Putamen (tissue), 1 donor: ENCODE measurements at regions not wholly inside any gene's neighbourhood (a gene's known extent, or its start where the extent isn't known, plus 50 kb on each side); places are given as distances from the start of the nearest gene placed in this dataset.
"Not testable (repeated sequence)": the region's sequence is repeated elsewhere in the genome, so short reads cannot be mapped to it uniquely, and the experiment has no call there.

Source experiments
- DNase-seq: peaks from one replicate; pipeline ENCODE4 v3.0.0-alpha.2; 2016; ENCODE audit warnings: low spot score

GRCh38 chr6:71603021-71603420 is 283.3 kb upstream of the RIMS1 start:
- no peak for DNase-seq

DNA sequence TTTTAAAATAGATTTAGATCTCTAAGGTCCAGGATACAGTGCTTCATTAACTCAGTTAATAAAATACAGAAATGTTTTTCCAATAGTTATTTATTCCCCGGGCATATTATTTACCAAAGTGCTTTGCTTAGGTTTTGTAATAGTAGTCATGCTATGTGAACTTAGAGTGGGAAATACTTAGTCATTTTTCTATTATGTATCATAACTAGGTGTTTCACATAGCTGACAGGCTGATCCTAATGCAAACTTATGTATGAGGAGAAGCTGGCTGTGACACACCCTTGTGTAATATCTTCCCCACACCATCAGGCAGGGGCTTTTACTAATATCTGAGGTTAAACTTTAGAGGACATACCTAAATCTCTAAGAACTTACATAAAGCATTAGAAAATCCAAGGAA is 277.7 kb upstream of the RIMS1 start:
- DNase-seq: no peak

GRCh38 chr6:71619836-71620235 is 266.5 kb upstream of the RIMS1 start:
- no peak for DNase-seq

GRCh38 chr6:71621918-71622519 is 264.3 kb upstream of the RIMS1 start:
- DNase-seq: no peak

- DNase-seq: no peak
These were observed 244.2 kb upstream of the RIMS1 start for GRCh38 chr6:71642120-71642519.

DNA sequence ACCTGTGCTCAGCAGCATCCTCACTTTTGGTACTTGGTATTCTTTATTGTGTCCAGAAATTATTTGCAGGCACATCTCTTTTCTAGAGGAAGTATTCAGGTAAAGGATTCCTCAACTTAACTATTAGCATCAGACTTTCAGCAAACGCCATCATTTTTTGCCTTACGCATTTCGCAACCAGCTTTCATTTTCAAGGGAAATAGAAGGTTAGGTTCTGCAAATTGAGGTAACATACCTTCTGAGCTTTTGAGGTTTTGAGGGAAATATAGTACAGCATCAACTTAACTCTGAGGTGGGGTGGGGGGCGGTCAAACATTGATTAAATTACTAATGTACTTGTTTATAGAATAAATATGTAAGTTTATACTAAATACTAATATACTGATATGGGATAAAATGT is 243.6 kb upstream of the RIMS1 start:
- no peak for DNase-seq

DNA sequence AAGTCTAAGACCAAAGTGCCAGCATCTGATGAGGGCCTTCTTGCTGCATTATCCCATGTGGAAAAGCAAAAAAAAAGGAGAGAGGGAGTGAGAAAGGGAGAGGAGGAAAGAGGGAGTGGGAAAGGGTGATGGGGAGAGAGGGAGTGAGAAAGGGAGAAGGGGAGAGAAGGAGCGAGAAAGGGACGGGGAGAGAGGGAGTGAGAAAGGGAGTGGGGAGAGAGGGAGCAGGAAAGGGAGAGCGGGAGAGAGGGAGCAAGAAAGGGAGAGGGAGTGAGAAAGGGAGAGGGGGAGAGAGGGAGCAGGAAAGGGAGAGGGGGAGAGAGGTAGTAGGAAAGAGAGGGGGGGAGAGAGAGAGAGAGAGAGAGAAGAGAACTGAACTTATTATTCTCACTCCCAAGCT is 241.1 kb upstream of the RIMS1 start:
- DNase-seq: no peak

GRCh38 chr6:71649915-71650314 is 236.4 kb upstream of the RIMS1 start:
- no peak for DNase-seq

DNA sequence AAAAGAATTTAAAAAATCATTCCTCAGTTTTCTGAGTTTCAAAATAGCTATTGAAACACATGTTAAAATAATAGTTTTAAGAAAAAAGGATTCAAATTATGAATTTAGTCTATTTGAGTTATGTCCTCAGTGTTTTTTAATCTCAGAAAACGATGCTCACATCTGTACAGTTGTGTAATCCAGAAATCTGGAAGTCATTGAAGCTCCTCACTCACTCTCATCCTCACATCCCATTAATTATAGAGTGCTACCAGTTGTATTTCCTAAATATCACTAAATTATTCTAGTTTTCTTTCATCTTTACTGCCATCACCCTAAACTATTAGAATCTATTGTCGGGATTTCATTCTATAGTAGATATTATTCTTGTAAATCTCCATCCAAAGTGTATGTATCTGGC is 234.7 kb upstream of the RIMS1 start:
- DNase-seq: no peak

DNA sequence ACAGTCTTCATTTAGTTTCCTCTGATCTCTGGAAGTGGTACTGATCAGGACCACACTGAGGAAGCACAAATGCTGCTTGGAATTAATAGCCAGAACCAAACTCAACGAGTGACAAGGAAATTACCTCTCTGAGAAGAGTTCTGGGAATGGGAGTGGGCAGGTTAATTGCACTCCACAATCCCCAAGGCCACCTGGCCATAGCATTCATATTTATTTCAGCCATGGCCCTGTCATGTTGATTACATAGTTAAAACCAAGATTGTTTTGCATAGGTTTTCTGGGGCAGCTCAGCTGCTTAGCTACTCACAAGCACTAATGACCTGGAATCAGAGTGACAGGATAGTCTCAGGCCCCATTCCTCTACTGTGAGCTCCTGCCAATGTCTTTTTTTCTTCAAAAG is 230.2 kb upstream of the RIMS1 start:
- no peak for DNase-seq

GRCh38 chr6:71665931-71666330 is 220.4 kb upstream of the RIMS1 start:
- DNase-seq: no peak

DNA sequence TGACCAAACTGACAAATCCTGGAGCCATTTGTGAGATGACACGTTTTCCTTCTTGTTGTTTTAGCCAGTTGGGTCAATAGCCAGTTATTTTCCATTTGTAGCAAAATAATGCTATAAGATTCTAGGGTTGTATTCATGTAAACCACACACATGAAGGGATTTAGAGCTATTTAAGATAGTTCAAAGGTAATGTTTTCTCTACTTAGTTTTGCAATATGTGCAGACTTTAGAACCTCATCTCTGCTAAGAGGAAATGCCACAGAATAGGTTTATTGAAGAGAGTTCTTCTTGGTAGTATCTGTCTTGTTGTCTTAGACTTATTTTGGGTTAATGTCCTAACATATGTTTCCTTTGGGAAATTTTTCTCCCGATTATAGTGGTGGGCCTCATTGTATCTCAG is 213.5 kb upstream of the RIMS1 start:
- DNase-seq: no peak

DNA sequence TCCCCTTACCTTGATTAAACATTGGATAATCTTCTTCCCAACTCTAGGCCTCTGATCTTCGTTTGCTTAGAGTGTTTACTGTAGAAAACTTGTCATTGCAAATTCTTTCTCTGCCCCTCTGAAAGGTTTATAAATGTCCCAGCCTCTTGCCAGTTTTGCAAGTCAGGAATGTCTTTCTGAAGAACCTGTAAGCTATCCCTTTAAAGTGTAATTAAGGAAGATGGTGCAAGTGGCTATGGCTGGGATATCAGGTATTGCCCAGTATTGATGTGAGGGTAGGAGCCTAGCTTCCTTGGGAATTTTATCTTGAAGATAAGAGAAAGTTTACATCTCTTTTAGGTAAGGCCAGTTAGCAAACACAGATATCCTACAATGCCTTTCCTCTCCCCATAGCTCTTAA is 211.0 kb upstream of the RIMS1 start:
- DNase-seq: no peak

DNA sequence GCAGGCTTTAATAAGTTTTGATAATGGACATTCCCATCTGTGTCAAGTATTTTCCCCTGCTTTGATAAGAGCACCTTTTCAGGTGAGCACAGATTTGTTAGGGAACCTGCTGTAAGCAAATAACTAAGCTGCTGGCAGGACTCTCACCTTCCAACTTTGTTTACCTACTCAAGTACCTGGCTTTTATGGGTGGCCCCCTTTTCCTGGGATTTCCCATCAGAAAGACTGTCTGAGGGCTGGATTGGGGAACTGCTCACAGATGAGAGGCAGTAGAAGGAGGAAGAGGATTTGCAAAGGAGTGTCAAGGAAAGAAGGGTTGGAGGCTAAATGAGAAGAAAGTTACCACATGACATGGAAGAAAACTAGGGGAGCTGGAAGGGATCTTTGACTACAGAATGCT is 210.1 kb upstream of the RIMS1 start:
- DNase-seq: no peak

DNA sequence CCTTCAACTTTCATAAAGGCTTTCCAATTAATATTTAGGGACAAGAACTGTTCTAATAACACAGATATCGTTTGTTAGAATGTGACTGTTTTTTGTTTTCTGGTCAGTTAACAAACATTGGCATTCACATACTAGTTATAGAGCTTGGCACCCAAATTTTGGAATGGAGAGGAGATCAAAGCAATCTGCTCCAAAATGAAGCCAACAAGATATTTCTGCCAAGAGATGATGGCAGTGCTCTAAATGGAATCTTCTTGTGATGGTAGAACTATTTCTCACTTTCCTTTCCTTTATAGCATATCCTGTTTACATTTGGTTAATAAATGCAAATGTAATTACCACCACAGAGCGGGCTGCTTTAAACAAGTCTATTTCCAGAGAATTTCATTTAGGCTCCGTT is 208.3 kb upstream of the RIMS1 start:
- DNase-seq: no peak

GRCh38 chr6:71681234-71681867 is 205.0 kb upstream of the RIMS1 start:
- DNase-seq: no peak

- not testable (repeated sequence) for DNase-seq
These were observed 200.2 kb upstream of the RIMS1 start for GRCh38 chr6:71686021-71686677.

DNA sequence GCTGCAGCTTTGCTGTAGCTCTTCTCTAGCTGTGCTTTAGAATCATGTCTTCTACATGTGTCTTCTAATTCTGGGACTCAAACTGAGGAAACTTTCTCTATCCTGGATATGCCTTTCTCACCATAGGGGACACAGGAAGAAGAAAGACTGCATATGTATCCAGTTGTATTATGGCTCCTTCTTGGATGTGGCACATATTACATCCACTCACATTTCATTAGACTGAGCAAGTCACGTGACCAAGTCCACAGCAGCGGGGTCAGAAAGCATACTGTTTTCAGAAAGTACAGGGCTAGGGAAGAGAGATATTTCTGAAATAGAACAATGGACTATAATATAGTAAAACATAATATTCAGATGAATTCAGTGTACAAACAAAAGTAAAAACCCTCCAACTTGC is 187.6 kb upstream of the RIMS1 start:
- DNase-seq: no peak

DNA sequence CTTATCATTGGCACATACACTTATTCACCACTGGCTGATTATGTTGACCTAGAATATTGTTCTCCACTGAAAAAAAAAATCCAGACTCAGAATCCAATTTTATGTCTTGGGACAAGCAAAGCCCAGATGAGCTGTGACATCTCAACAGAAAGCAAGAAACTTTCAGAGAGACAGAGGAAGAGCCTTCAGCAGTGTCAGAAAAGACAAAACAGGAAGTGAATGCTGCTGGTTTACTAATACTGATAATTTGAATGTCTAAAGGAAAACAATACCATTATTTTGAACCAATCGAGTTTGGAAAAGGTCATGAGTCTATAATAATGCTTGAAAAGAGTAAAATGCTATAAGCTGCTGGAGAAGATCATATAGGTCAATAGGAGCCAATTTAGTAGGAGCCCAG is 179.8 kb upstream of the RIMS1 start:
- no peak for DNase-seq

DNA sequence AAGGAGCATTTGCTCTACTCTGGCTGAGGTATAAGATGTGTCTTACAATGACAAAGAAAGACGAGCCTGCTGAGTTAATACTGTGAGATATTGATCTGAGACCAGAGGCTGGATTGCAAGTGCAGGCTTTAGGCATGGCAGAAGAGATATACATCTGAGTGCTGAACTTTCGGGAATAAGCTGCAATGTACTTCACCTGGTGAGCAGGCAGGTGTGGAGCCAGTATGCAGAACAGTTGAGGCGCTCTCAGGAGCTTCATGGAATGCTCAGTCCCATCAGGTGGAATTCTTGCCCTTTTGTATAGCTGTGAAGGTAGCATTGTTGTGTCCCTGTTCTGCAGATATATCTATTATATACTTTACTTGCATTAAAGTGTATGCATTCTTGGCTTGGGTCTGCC is 179.3 kb upstream of the RIMS1 start:
- DNase-seq: no peak

GRCh38 chr6:71720705-71721104 is 165.6 kb upstream of the RIMS1 start:
- no peak for DNase-seq

DNA sequence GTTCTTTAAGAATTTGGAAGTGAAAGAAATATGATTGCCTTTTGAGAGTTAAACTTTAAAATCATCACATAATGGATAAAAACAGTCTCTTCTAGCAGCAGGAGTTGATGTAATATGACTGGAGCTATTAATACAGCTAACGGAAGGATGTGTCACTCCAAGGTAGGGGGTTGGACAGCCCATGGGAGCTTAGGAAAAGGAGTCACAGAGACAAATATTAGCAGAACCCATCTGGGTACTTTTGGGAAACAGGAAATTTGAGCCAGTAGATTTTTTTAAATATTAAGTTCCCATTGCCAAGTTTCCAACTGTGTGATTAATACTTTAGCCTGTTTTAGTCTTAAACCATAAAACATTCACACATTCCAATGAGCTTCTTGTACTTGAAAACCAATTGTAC is 164.7 kb upstream of the RIMS1 start:
- DNase-seq: no peak

DNA sequence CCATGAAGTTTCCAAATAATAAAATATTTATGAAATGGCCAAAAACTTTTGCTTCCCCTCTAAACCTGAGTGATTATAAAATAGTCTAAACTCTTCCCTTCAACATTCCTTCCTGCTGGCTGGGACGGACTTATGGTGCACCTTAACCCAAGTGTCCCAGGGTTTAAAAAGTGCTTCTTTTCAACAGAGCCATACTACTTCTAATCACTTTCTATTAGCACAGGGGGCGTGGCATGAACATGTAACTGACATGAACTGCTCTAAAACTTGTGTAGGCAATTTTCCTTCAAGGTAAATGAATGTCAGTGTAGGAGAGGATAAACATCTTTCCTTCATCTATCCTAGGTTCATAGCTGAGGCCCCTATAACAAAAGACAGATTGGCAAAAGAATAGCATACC is 163.6 kb upstream of the RIMS1 start:
- DNase-seq: no peak
